ENCODE measurements at regions not wholly inside any gene's neighbourhood (a gene's known extent, or its start where the extent isn't known, plus 50 kb on each side); places are given as distances from the start of the nearest gene placed in this dataset.

DNA sequence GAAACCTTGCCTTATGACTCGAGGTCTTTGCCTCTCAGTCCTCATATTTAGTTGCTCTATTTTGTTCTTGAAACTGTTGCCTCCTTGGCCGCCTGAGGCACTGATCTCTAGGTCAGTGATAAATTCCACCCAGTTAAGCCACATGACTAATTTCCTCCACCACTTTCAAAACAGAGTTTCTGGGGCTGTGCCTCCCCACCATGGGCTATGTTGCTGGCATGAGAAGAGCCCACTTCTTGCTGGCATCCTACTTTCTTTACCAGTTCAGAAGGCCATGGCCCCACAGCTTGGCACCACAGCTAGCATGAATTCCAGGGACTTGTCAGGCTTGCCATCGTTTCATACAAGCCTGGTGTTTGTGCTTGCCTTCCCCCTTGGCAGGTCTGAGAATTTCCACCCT lies 361.4 kb upstream of the JAG1 start:
- CTCF ChIA-PET: no interaction called here
- no peaks in the 10 kb centered on the region for H3K36me3 Mint-ChIP-seq (ENCODE audit: low read depth)
- TF ChIP-seq, protein P1, sequence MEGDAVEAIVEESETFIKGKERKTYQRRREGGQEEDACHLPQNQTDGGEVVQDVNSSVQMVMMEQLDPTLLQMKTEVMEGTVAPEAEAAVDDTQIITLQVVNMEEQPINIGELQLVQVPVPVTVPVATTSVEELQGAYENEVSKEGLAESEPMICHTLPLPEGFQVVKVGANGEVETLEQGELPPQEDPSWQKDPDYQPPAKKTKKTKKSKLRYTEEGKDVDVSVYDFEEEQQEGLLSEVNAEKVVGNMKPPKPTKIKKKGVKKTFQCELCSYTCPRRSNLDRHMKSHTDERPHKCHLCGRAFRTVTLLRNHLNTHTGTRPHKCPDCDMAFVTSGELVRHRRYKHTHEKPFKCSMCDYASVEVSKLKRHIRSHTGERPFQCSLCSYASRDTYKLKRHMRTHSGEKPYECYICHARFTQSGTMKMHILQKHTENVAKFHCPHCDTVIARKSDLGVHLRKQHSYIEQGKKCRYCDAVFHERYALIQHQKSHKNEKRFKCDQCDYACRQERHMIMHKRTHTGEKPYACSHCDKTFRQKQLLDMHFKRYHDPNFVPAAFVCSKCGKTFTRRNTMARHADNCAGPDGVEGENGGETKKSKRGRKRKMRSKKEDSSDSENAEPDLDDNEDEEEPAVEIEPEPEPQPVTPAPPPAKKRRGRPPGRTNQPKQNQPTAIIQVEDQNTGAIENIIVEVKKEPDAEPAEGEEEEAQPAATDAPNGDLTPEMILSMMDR (IDR thresholded peaks at IDR 0.05): no peak
- ATAC-seq (ENCODE audit: poor library complexity): no peak
- H3K27me3 Mint-ChIP-seq: no peaks in the 10 kb centered on the region
- no peak for DNase-seq
- H3K4me3 ChIP-seq (ENCODE audit: low read length): no peak overlapping the region
- H3K4me1 Mint-ChIP-seq (ENCODE audit: low read depth): no peaks in the 10 kb centered on the region
- no peak overlapping the region for H3K4me3 Mint-ChIP-seq
- H3K27ac Mint-ChIP-seq: no peak overlapping the region
- H3K9me3 Mint-ChIP-seq: peaks cover 9% of the 10 kb centered on the region
- no peaks in the 10 kb centered on the region for H3K27me3 ChIP-seq (ENCODE audit: control insufficient read depth in 1 of 2, insufficient read depth in 2 of 2, low read length in 2 of 2)
- POLR2A ChIA-PET: no interaction called here
- H3K4me1 ChIP-seq (ENCODE audit: insufficient read depth, low read length): no peaks in the 10 kb centered on the region
- H3K9me3 ChIP-seq (ENCODE audit: control insufficient read depth in 1 of 2, insufficient read depth in 1 of 2, low read length in 2 of 2): no peaks in the 10 kb centered on the region
- H3K27ac ChIP-seq (ENCODE audit: low read depth in 1 of 2, low read length in 2 of 2): no peak overlapping the region
- intact Hi-C loops (cut with DNase I, micrococcal nuclease): no loop called here
- no peaks in the 10 kb centered on the region for H3K36me3 ChIP-seq (ENCODE audit: insufficient read depth, low read length)

DNA sequence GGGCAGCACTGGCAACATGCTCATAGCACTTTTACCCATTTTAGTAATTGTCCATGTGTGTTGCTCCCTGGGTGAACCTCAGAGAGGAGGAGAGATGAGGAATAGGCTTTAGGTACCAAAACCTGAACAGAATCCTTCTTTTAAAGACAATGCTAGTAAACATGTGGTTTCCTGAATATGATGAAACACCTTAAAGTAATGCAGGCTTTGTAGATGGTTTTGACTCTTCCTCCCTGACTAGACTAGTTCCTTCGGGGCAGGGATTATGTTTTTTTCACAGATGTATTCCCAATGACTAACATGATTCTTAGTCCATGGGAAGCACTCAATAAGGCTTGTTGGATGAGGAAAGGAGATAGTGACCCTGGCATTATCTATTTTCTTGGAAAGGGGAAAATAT lies 367.6 kb upstream of the JAG1 start:
- ATAC-seq (ENCODE audit: poor library complexity) (no peak), DNase-seq (no peak)
- no peak overlapping the region for H3K27ac ChIP-seq (ENCODE audit: low read depth in 1 of 2, low read length in 2 of 2)
- no peaks in the 10 kb centered on the region for H3K36me3 Mint-ChIP-seq (ENCODE audit: low read depth)
- H3K27me3 Mint-ChIP-seq: no peaks in the 10 kb centered on the region
- TF ChIP-seq, protein P1 (IDR thresholded peaks at IDR 0.05): no peak
- H3K36me3 ChIP-seq (ENCODE audit: insufficient read depth, low read length): no peaks in the 10 kb centered on the region
- no peaks in the 10 kb centered on the region for H3K4me1 ChIP-seq (ENCODE audit: insufficient read depth, low read length)
- no peak overlapping the region for H3K27ac Mint-ChIP-seq
- no peaks in the 10 kb centered on the region for H3K9me3 ChIP-seq (ENCODE audit: control insufficient read depth in 1 of 2, insufficient read depth in 1 of 2, low read length in 2 of 2)
- H3K4me3 Mint-ChIP-seq: no peak overlapping the region
- H3K27me3 ChIP-seq (ENCODE audit: control insufficient read depth in 1 of 2, insufficient read depth in 2 of 2, low read length in 2 of 2): no peaks in the 10 kb centered on the region
- CTCF ChIA-PET: no interaction called here
- POLR2A ChIA-PET: no interaction called here
- intact Hi-C loops (cut with DNase I, micrococcal nuclease): no loop called here
- peaks cover 11% of the 10 kb centered on the region for H3K9me3 Mint-ChIP-seq
- H3K4me3 ChIP-seq (ENCODE audit: low read length): no peak overlapping the region
- H3K4me1 Mint-ChIP-seq (ENCODE audit: low read depth): no peaks in the 10 kb centered on the region

DNA sequence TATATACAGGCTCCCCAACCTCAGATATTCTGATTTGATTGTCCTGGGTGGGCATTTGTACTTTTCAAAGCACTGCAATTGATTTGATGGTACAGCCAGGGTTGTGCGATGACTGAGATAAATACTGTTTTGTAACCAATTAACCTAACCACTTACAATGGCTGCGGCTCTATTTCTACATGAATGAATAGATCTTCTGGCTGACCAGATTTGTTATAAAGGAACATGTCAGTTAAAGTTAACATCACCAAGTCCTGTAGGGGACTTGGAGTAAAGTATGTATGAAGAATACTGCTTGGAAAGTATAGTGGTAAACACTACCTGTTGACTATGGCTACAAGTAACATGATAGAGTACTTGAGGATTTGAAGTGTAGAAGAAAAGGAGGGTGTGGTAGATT lies 369.2 kb upstream of the JAG1 start:
- H3K27ac ChIP-seq (ENCODE audit: low read depth in 1 of 2, low read length in 2 of 2): no peak overlapping the region
- intact Hi-C loops (cut with DNase I, micrococcal nuclease): no loop called here
- H3K9me3 ChIP-seq (ENCODE audit: control insufficient read depth in 1 of 2, insufficient read depth in 1 of 2, low read length in 2 of 2): no peaks in the 10 kb centered on the region
- no peaks in the 10 kb centered on the region for H3K4me1 Mint-ChIP-seq (ENCODE audit: low read depth)
- H3K27me3 Mint-ChIP-seq: no peaks in the 10 kb centered on the region
- no peaks in the 10 kb centered on the region for H3K27me3 ChIP-seq (ENCODE audit: control insufficient read depth in 1 of 2, insufficient read depth in 2 of 2, low read length in 2 of 2)
- H3K36me3 ChIP-seq (ENCODE audit: insufficient read depth, low read length): no peaks in the 10 kb centered on the region
- DNase-seq (no peak), ATAC-seq (ENCODE audit: poor library complexity) (no peak)
- ChIA-PET CTCF (no interaction called here), POLR2A (no interaction called here)
- H3K4me3 Mint-ChIP-seq: no peak overlapping the region
- no peak overlapping the region for H3K4me3 ChIP-seq (ENCODE audit: low read length)
- no peaks in the 10 kb centered on the region for H3K4me1 ChIP-seq (ENCODE audit: insufficient read depth, low read length)
- peaks cover 11% of the 10 kb centered on the region for H3K9me3 Mint-ChIP-seq
- H3K36me3 Mint-ChIP-seq (ENCODE audit: low read depth): no peaks in the 10 kb centered on the region
- TF ChIP-seq, protein P1 (IDR thresholded peaks at IDR 0.05): no peak
- no peak overlapping the region for H3K27ac Mint-ChIP-seq

Measured in CD4-positive, alpha-beta T cell (primary cell).